ENCODE measurements at regions not wholly inside any gene's neighbourhood (a gene's known extent, or its start where the extent isn't known, plus 50 kb on each side); places are given as distances from the start of the nearest gene placed in this dataset.

GRCh38 chr13:108408672-108409071 lies 139.2 kb downstream of the TNFSF13B start:
- no peak for TF ChIP-seq CTCF (IDR thresholded peaks at IDR 0.05; ENCODE audit: low read depth, low read length)
- no peak overlapping the region for H3K4me3 ChIP-seq (replicated peaks in 1 of 2; ENCODE audit: low read depth in 2 of 2, low read length in 2 of 2)
- DNase-seq (ENCODE audit: low read depth in 2 of 2), result no peak

GRCh38 chr13:108409730-108410129 lies 140.2 kb downstream of the TNFSF13B start:
- no peak for DNase-seq (ENCODE audit: low read depth in 2 of 2)
- H3K4me3 ChIP-seq (replicated peaks in 1 of 2; ENCODE audit: low read depth in 2 of 2, low read length in 2 of 2), result no peak overlapping the region
- no peak for TF ChIP-seq CTCF (IDR thresholded peaks at IDR 0.05; ENCODE audit: low read depth, low read length)

- H3K4me3 ChIP-seq (replicated peaks in 1 of 2; ENCODE audit: low read depth in 2 of 2, low read length in 2 of 2), result no peak overlapping the region
- TF ChIP-seq CTCF (IDR thresholded peaks at IDR 0.05; ENCODE audit: low read depth, low read length), result no peak
- DNase-seq (ENCODE audit: low read depth in 2 of 2), result no peak
These were observed 150.2 kb downstream of the TNFSF13B start for GRCh38 chr13:108419768-108420167.

GRCh38 chr13:108425056-108425455 lies 155.5 kb downstream of the TNFSF13B start:
- DNase-seq (ENCODE audit: low read depth in 2 of 2), result peak; percentile 7 to 10
- no peak overlapping the region for H3K4me3 ChIP-seq (replicated peaks in 1 of 2; ENCODE audit: low read depth in 2 of 2, low read length in 2 of 2)
- TF ChIP-seq CTCF (IDR thresholded peaks at IDR 0.05; ENCODE audit: low read depth, low read length), result no peak

- no peak for TF ChIP-seq CTCF (IDR thresholded peaks at IDR 0.05; ENCODE audit: low read depth, low read length)
- DNase-seq (ENCODE audit: low read depth in 2 of 2), result peak; percentile 10 to 11
- H3K4me3 ChIP-seq (replicated peaks in 1 of 2; ENCODE audit: low read depth in 2 of 2, low read length in 2 of 2), result no peak overlapping the region
These were observed 157.4 kb downstream of the TNFSF13B start for GRCh38 chr13:108426893-108427292.

- no peak overlapping the region for H3K4me3 ChIP-seq (replicated peaks in 1 of 2; ENCODE audit: low read depth in 2 of 2, low read length in 2 of 2)
- DNase-seq (ENCODE audit: low read depth in 2 of 2), result no peak
- no peak for TF ChIP-seq CTCF (IDR thresholded peaks at IDR 0.05; ENCODE audit: low read depth, low read length)
These were observed 157.8 kb downstream of the TNFSF13B start for GRCh38 chr13:108427355-108427754.

GRCh38 chr13:108428691-108429090 lies 159.2 kb downstream of the TNFSF13B start:
- TF ChIP-seq CTCF (IDR thresholded peaks at IDR 0.05; ENCODE audit: low read depth, low read length), result no peak
- no peak overlapping the region for H3K4me3 ChIP-seq (replicated peaks in 1 of 2; ENCODE audit: low read depth in 2 of 2, low read length in 2 of 2)
- DNase-seq (ENCODE audit: low read depth in 2 of 2), result no peak

Measured in cardiac fibroblast (primary cell).